Gastrocnemius medialis (tissue), 4 donors: ENCODE measurements at regions not wholly inside any gene's neighbourhood (a gene's known extent, or its start where the extent isn't known, plus 50 kb on each side); places are given as distances from the start of the nearest gene placed in this dataset.

Source experiments
- ATAC-seq, 2 donors: fragments of 150-250 bp; one replicate each; pipeline ENCODE4 v1.9.1; 2016
- DNase-seq, 2 donors: peaks; one replicate each; pipeline ENCODE4 v3.0.0-alpha.2; 2019
- H3K27ac ChIP-seq, 4 donors: fragments of 200-600 bp; sonication (generic); 1 replicate in 1 of 4; 2 replicates in 3 of 4; pipeline ENCODE4 v1.5.1; 2016 to 2018; ENCODE audit warnings: mild to moderate bottlenecking in 2 of 4, moderate library complexity in 1 of 4
- H3K27me3 ChIP-seq, 3 donors: fragments of 200-600 bp; sonication (generic) in 2 of 3; 1 replicate in 1 of 3; 2 replicates in 2 of 3; pipeline versions ENCODE4 v1.5.1 to v1.6.0; 2016 to 2019; ENCODE audit warnings: mild to moderate bottlenecking in 1 of 3, moderate library complexity in 1 of 3
- H3K36me3 ChIP-seq, 2 donors: fragments of 200-600 bp; sonication (generic) in 1 of 2; one replicate each; pipeline ENCODE4 v1.5.1; 2017 to 2018
- H3K4me1 ChIP-seq, 2 donors: fragments of 200-600 bp; sonication (generic) in 1 of 2; one replicate each; pipeline ENCODE4 v1.5.1; 2016 to 2017; ENCODE audit warnings: mild to moderate bottlenecking in 2 of 2
- H3K4me3 ChIP-seq, 4 donors: fragments of 200-600 bp; sonication (generic) in 3 of 4; 1 replicate in 1 of 4; 2 replicates in 3 of 4; pipeline ENCODE4 v1.5.1; 2016 to 2019; ENCODE audit warnings: mild to moderate bottlenecking in 2 of 4
- H3K9me3 ChIP-seq, 3 donors: fragments of 200-600 bp; sonication (generic) in 2 of 3; 1 replicate in 1 of 3; 2 replicates in 2 of 3; pipeline ENCODE4 v1.5.1; 2016 to 2019
- POLR2A ChIP-seq, 2 donors: fragments of 450-650 bp; IDR thresholded peaks; one replicate each; pipeline ENCODE4 v1.6.1; 2017; ENCODE audit warnings: antibody characterized with exemption in 2 of 2, mild to moderate bottlenecking in 2 of 2, moderate library complexity in 2 of 2
- in situ Hi-C, 4 donors: fragments of 200-750 bp; cut with MboI; loops; one replicate each; pipeline versions ENCODE4 v1.15.0 to v1.8.0; 2017; ENCODE audit warnings: low sequenced_read_pairs in 4 of 4
- intact Hi-C: fragments of 100-400 bp; cut with DNase I; formaldehyde crosslinking; loops from one replicate; pipeline ENCODE4 v1.15.1; 2023; ENCODE audit warnings: low total_unique reads
- TF ChIP-seq, protein P1 (sequence below), 5 experiments: fragments of 450-650 bp in 3 of 5; fragments of 200-600 bp in 2 of 5; sonication (generic) in 2 of 5; IDR thresholded peaks in 4 of 5; conservative IDR thresholded peaks in 1 of 5; 1 replicate in 4 of 5; 2 replicates in 1 of 5; pipeline ENCODE4 v1.5.1; 2016 to 2019; ENCODE audit warnings: antibody characterized with exemption in 5 of 5, mild to moderate bottlenecking in 3 of 5, moderate library complexity in 3 of 5

GRCh38 chr6:135673501-135674309 is 176.2 kb upstream of the AHI1 start:
- intact Hi-C loops, result no loop called here
- in situ Hi-C loops, result no loop called here

DNA sequence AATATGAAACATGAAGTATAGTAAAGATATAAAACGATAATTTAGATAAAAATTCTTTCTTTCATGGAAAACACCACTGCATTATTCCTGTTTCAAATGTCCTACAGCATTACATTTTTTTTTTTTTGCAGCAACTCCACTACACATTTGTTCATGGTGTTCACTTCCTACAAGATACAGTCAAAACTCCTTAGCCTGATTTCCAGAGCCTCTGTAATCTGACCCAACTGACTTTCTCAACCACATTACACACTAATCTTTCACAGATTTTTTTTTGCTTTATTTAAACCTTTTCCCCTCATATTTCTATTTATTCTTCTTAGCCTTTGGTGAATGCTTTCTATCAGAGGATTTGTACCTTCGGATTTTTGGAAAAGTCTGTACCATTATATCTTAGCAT is 176.5 kb upstream of the PDE7B start:
- TF ChIP-seq POLR2A (IDR thresholded peaks at IDR 0.05), result no peak
- TF ChIP-seq, protein P1, sequence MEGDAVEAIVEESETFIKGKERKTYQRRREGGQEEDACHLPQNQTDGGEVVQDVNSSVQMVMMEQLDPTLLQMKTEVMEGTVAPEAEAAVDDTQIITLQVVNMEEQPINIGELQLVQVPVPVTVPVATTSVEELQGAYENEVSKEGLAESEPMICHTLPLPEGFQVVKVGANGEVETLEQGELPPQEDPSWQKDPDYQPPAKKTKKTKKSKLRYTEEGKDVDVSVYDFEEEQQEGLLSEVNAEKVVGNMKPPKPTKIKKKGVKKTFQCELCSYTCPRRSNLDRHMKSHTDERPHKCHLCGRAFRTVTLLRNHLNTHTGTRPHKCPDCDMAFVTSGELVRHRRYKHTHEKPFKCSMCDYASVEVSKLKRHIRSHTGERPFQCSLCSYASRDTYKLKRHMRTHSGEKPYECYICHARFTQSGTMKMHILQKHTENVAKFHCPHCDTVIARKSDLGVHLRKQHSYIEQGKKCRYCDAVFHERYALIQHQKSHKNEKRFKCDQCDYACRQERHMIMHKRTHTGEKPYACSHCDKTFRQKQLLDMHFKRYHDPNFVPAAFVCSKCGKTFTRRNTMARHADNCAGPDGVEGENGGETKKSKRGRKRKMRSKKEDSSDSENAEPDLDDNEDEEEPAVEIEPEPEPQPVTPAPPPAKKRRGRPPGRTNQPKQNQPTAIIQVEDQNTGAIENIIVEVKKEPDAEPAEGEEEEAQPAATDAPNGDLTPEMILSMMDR (IDR thresholded peaks at IDR 0.05 in 4 of 5, conservative IDR thresholded peaks at IDR 0.05 in 1 of 5), result no peak
- Histone ChIP-seq H3K9me3 (no peaks in the 10 kb centered on the region), H3K27me3 (no peaks in the 10 kb centered on the region), H3K27ac (no peak overlapping the region), H3K4me1 (no peaks in the 10 kb centered on the region), H3K36me3 (no peaks in the 10 kb centered on the region), H3K4me3 (no peak overlapping the region)
- in situ Hi-C loops, result no loop called here
- intact Hi-C loops, result no loop called here
- DNase-seq (no peak), ATAC-seq (no peak)

More at GRCh38 chr6:135673501-135674309, 176.2 kb upstream of the AHI1 start:
- Histone ChIP-seq H3K9me3 (no peaks in the 10 kb centered on the region), H3K27me3 (no peaks in the 10 kb centered on the region), H3K4me1 (no peaks in the 10 kb centered on the region), H3K4me3 (no peak overlapping the region), H3K27ac (no peak overlapping the region), H3K36me3 (no peaks in the 10 kb centered on the region)
- DNase-seq, result no peak
- ATAC-seq, result no peak
- TF ChIP-seq POLR2A (IDR thresholded peaks at IDR 0.05), result no peak
- TF ChIP-seq, protein P1 (IDR thresholded peaks at IDR 0.05 in 4 of 5, conservative IDR thresholded peaks at IDR 0.05 in 1 of 5), result no peak

- Histone ChIP-seq H3K36me3 (no peaks in the 10 kb centered on the region), H3K4me3 (no peak overlapping the region), H3K4me1 (no peaks in the 10 kb centered on the region), H3K9me3 (no peaks in the 10 kb centered on the region), H3K27ac (no peak overlapping the region), H3K27me3 (no peaks in the 10 kb centered on the region)
- DNase-seq (no peak), ATAC-seq (no peak)
- intact Hi-C loops (no loop called here), in situ Hi-C loops (no loop called here)
- no peak for TF ChIP-seq POLR2A (IDR thresholded peaks at IDR 0.05)
- TF ChIP-seq, protein P1 (IDR thresholded peaks at IDR 0.05 in 4 of 5, conservative IDR thresholded peaks at IDR 0.05 in 1 of 5), result no peak
Measured at GRCh38 chr6:135675862-135676261, 175.6 kb upstream of the PDE7B start.

DNA sequence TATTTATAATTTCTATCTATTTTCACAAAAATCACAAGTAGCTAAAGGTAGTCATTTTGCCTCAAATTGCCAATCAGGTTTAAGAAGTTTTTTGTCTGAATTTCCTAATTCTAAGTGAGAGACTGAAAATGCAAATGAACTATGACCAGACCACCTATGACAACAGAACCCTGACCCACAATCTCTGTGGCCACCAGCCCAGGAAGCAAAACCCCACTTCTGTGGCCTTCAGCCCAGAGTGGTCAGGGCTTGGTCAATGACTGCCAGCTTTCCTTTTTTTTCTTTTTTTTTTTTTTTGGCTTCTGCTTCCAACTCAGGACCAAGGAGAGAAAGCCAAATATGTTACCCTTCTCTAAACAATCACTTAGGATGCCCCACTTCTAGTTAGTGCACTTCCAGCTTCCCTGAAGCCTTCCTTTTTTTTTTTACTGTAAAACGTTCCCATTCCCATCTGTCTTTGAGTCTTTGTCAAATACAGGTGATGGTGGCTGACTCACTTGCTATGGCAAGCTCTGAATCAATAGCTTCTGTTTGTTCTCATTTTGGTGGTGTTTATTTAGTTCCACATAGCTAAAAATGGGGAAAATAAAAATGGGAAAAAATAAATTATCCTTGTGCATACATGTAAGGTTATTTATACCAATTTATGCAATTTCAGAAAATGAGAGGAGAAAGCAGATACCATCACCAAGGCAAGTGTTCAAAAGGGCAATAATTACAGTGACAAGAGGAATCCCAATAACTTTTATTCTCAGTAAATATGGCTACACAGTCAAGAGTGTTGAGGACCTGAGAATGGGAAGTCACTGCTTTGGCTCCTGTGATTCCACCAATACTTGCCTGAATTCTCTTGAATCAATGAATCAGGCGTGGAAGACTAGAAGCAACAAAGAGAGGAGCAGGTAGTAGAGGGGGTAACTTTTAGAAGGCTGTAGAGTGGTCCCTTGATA is 170.3 kb upstream of the PDE7B start:
- no peak for ATAC-seq
- Histone ChIP-seq H3K36me3 (no peaks in the 10 kb centered on the region), H3K27me3 (no peaks in the 10 kb centered on the region), H3K4me3 (no peak overlapping the region), H3K9me3 (no peaks in the 10 kb centered on the region), H3K27ac (no peak overlapping the region), H3K4me1 (peaks cover 0 to 5% of the 10 kb centered on the region in 2 donors)
- no peak for DNase-seq
- no peak for TF ChIP-seq POLR2A (IDR thresholded peaks at IDR 0.05)
- TF ChIP-seq, protein P1 (IDR thresholded peaks at IDR 0.05 in 4 of 5, conservative IDR thresholded peaks at IDR 0.05 in 1 of 5), result no peak
- in situ Hi-C loops (no loop called here), intact Hi-C loops (no loop called here)
